ENCODE measurements at regions not wholly inside any gene's neighbourhood (a gene's known extent, or its start where the extent isn't known, plus 50 kb on each side); places are given as distances from the start of the nearest gene placed in this dataset.
"Not testable (repeated sequence)": the region's sequence is repeated elsewhere in the genome, so short reads cannot be mapped to it uniquely, and the experiment has no call there.

- no peak for DNase-seq
Observed at GRCh38 chr10:61076572-61077114, 132.7 kb upstream of the RHOBTB1 start.

GRCh38 chr10:61073391-61073790 is 129.4 kb upstream of the RHOBTB1 start:
- no peak for DNase-seq

GRCh38 chr10:61071580-61071979 is 127.6 kb upstream of the RHOBTB1 start:
- no peak for DNase-seq

- DNase-seq = no peak
Observed at GRCh38 chr10:61068471-61068870, 124.5 kb upstream of the RHOBTB1 start.

- no peak for DNase-seq
Observed at GRCh38 chr10:61067671-61068336, 123.8 kb upstream of the RHOBTB1 start.

- no peak for DNase-seq
Observed at GRCh38 chr10:61066661-61067344, 122.8 kb upstream of the RHOBTB1 start.

GRCh38 chr10:61065051-61065450 is 121.1 kb upstream of the RHOBTB1 start:
- no peak for DNase-seq

- no peak for DNase-seq
Observed at GRCh38 chr10:61064356-61064755, 120.4 kb upstream of the RHOBTB1 start.

GRCh38 chr10:61063901-61064300 is 119.9 kb upstream of the RHOBTB1 start:
- no peak for DNase-seq

GRCh38 chr10:61063034-61063433 is 119.0 kb upstream of the RHOBTB1 start:
- DNase-seq = no peak

GRCh38 chr10:61061923-61062504 is 118.0 kb upstream of the RHOBTB1 start:
- DNase-seq = no peak

GRCh38 chr10:61059636-61060035 is 115.7 kb upstream of the RHOBTB1 start:
- DNase-seq = no peak

GRCh38 chr10:61052469-61053205 is 108.7 kb upstream of the RHOBTB1 start:
- DNase-seq = no peak

- no peak for DNase-seq
Observed at GRCh38 chr10:61051344-61051743, 107.4 kb upstream of the RHOBTB1 start.

- no peak for DNase-seq
Observed at GRCh38 chr10:61050120-61050745, 106.2 kb upstream of the RHOBTB1 start.

GRCh38 chr10:61049386-61049785 is 105.4 kb upstream of the RHOBTB1 start:
- DNase-seq = no peak

- DNase-seq = no peak
Observed at GRCh38 chr10:61047788-61048560, 104.0 kb upstream of the RHOBTB1 start.

GRCh38 chr10:61047081-61047480 is 103.1 kb upstream of the RHOBTB1 start:
- no peak for DNase-seq

- not testable (repeated sequence) for DNase-seq
Observed at GRCh38 chr10:61045480-61045879, 101.5 kb upstream of the RHOBTB1 start.

- no peak for DNase-seq
Observed at GRCh38 chr10:61042533-61042932, 98.5 kb upstream of the RHOBTB1 start.

- no peak for DNase-seq
Observed at GRCh38 chr10:61040399-61041016, 96.5 kb upstream of the RHOBTB1 start.

- no peak for DNase-seq
Observed at GRCh38 chr10:61039868-61040267, 95.9 kb upstream of the RHOBTB1 start.
